H9 (cell line): ENCODE measurements at regions not wholly inside any gene's neighbourhood (a gene's known extent, or its start where the extent isn't known, plus 50 kb on each side); places are given as distances from the start of the nearest gene placed in this dataset.

Source experiments
- DNase-seq: peaks from one replicate; pipeline ENCODE4 v3.0.0-alpha.2; 2017
- H2AFZ ChIP-seq: one replicate; pipeline ENCODE4 v1.6.1; 2013; ENCODE audit warnings: mild to moderate bottlenecking, low read length, control low read depth, moderate library complexity
- H2AK5ac ChIP-seq: 2 replicates; pipeline ENCODE4 v1.6.1; 2013; ENCODE audit warnings: low read length, control low read depth, mixed read lengths; ENCODE audit not compliant: insufficient read length
- H2BK120ac ChIP-seq: one replicate; pipeline ENCODE4 v1.6.1; 2013; ENCODE audit warnings: low read depth, mild to moderate bottlenecking, low read length, control low read depth, inconsistent platforms; ENCODE audit not compliant: poor library complexity, severe bottlenecking
- H2BK12ac ChIP-seq: 2 replicates; pipeline ENCODE4 v1.6.1; 2013; ENCODE audit warnings: low read length, control low read depth, mixed read lengths, low read depth; ENCODE audit not compliant: insufficient read length
- H2BK15ac ChIP-seq: 2 replicates; pipeline ENCODE4 v1.6.1; 2013; ENCODE audit warnings: low read depth, low read length, control low read depth
- H2BK20ac ChIP-seq: one replicate; pipeline ENCODE4 v1.6.1; 2013; ENCODE audit warnings: low read depth, mild to moderate bottlenecking, low read length, control low read depth, inconsistent platforms; ENCODE audit not compliant: poor library complexity, severe bottlenecking
- H2BK5ac ChIP-seq: 2 replicates; pipeline ENCODE4 v1.6.1; 2013; ENCODE audit warnings: low read length, control low read depth, mixed read lengths; ENCODE audit not compliant: insufficient read length
- H3K14ac ChIP-seq: 2 replicates; pipeline ENCODE4 v1.6.1; 2013; ENCODE audit warnings: low read length, control low read depth; ENCODE audit not compliant: insufficient read depth
- H3K18ac ChIP-seq: 2 replicates; pipeline ENCODE4 v1.6.1; 2013; ENCODE audit warnings: low read depth, mild to moderate bottlenecking, mixed read lengths, low read length, control low read depth; ENCODE audit not compliant: insufficient read length
- H3K23ac ChIP-seq: 2 replicates; pipeline ENCODE4 v1.6.1; 2013; ENCODE audit warnings: low read length, control low read depth, mixed read lengths, low read depth; ENCODE audit not compliant: insufficient read length
- H3K23me2 ChIP-seq: 2 replicates; pipeline ENCODE4 v1.6.1; 2013; ENCODE audit warnings: low read depth, mild to moderate bottlenecking, mixed read lengths, low read length, control low read depth; ENCODE audit not compliant: insufficient read length, poor library complexity, severe bottlenecking
- H3K27ac ChIP-seq: 2 replicates; pipeline ENCODE4 v1.5.1; 2013; ENCODE audit warnings: low read length, control low read depth, mixed read lengths, low read depth; ENCODE audit not compliant: insufficient read length
- H3K27me3 ChIP-seq: 2 replicates; pipeline ENCODE4 v1.6.1; 2013; ENCODE audit warnings: low read length, control low read depth, inconsistent platforms; ENCODE audit not compliant: insufficient read depth
- H3K4ac ChIP-seq: 2 replicates; pipeline ENCODE4 v1.6.1; 2013; ENCODE audit warnings: low read depth, mild to moderate bottlenecking, control low read depth, inconsistent platforms, low read length, moderate library complexity
- H3K4me1 ChIP-seq: 2 replicates; pipeline ENCODE4 v1.6.1; 2013; ENCODE audit warnings: low read length, control low read depth, inconsistent platforms; ENCODE audit not compliant: insufficient read depth
- H3K4me2 ChIP-seq: 2 replicates; pipeline ENCODE4 v1.6.1; 2013; ENCODE audit warnings: low read length, control low read depth, mixed read lengths; ENCODE audit not compliant: insufficient read length, insufficient read depth
- H3K56ac ChIP-seq: 2 replicates; pipeline ENCODE4 v1.6.1; 2013; ENCODE audit warnings: low read depth, mild to moderate bottlenecking, mixed read lengths, low read length, control low read depth; ENCODE audit not compliant: insufficient read length
- H3K79me1 ChIP-seq: 2 replicates; pipeline ENCODE4 v1.6.1; 2013; ENCODE audit warnings: low read depth, mild to moderate bottlenecking, moderate library complexity, low read length, control low read depth, inconsistent platforms; ENCODE audit not compliant: insufficient read depth, poor library complexity, severe bottlenecking
- H3K79me2 ChIP-seq: 2 replicates; pipeline ENCODE4 v1.6.1; 2013; ENCODE audit warnings: low read length, control low read depth, inconsistent platforms; ENCODE audit not compliant: insufficient read depth
- H3K9ac ChIP-seq: 2 replicates; pipeline ENCODE4 v1.6.1; 2013; ENCODE audit warnings: low read length, control low read depth, mixed read lengths; ENCODE audit not compliant: insufficient read length; ENCODE audit errors: extremely low read depth
- H3K9me3 ChIP-seq: one replicate; pipeline ENCODE4 v1.6.1; 2013; ENCODE audit warnings: low read depth, low read length, inconsistent platforms; ENCODE audit not compliant: control insufficient read depth
- H3T11ph ChIP-seq: one replicate; pipeline ENCODE4 v1.6.1; 2013; ENCODE audit warnings: mild to moderate bottlenecking, low read length, control low read depth, inconsistent platforms
- H4K20me1 ChIP-seq: one replicate; pipeline ENCODE4 v1.6.1; 2013; ENCODE audit not compliant: control insufficient read depth, insufficient read length, insufficient read depth
- H4K5ac ChIP-seq: 2 replicates; pipeline ENCODE4 v1.6.1; 2013; ENCODE audit warnings: low read depth, mild to moderate bottlenecking, mixed read lengths, low read length, control low read depth; ENCODE audit not compliant: insufficient read length
- H4K8ac ChIP-seq: replicated peaks from 2 replicates; pipeline ENCODE4 v1.6.1; 2013; ENCODE audit warnings: low read length, control low read depth, mixed read lengths, low read depth; ENCODE audit not compliant: insufficient read length
- H4K91ac ChIP-seq: 2 replicates; pipeline ENCODE4 v1.6.1; 2013; ENCODE audit warnings: low read depth, mild to moderate bottlenecking, moderate library complexity, mixed read lengths, low read length, control low read depth; ENCODE audit not compliant: insufficient read length
- H3K27ac Mint-ChIP-seq, 3 experiments: 2 replicates in 2 of 3; 3 replicates in 1 of 3; pipeline ENCODE4 v1.8.0; 2020 to 2021; ENCODE audit warnings: mixed read lengths in 3 of 3, mild to moderate bottlenecking in 1 of 3, moderate library complexity in 1 of 3
- H3K27me3 Mint-ChIP-seq: 2 replicates; pipeline ENCODE4 v1.8.0; 2021; ENCODE audit warnings: low read depth, mild to moderate bottlenecking, moderate library complexity, mixed read lengths
- H3K36me3 Mint-ChIP-seq, 3 experiments: 2 replicates in 2 of 3; 3 replicates in 1 of 3; pipeline ENCODE4 v1.8.0; 2020 to 2021; ENCODE audit warnings: low read depth in 3 of 3, mixed read lengths in 3 of 3; ENCODE audit not compliant: insufficient read depth in 1 of 3
- H3K4me1 Mint-ChIP-seq, 2 experiments: 2 replicates each; pipeline ENCODE4 v1.8.0; 2020; ENCODE audit warnings: mixed read lengths in 2 of 2
- H3K4me3 Mint-ChIP-seq, 2 experiments: 2 replicates in 1 of 2; 3 replicates in 1 of 2; pipeline ENCODE4 v1.8.0; 2020 to 2021; ENCODE audit warnings: mild to moderate bottlenecking in 2 of 2, mixed read lengths in 2 of 2, moderate library complexity in 1 of 2
- H3K9me3 Mint-ChIP-seq, 2 experiments: 2 replicates in 1 of 2; 3 replicates in 1 of 2; pipeline ENCODE4 v1.8.0; 2020; ENCODE audit warnings: mild to moderate bottlenecking in 2 of 2, mixed read lengths in 2 of 2, moderate library complexity in 1 of 2
- WGBS: extraction: QIAGEN DNeasy Blood & Tissue Kit; methylation state at CpG from one replicate; pipeline ENCODE4 v1.1.7; 2013; ENCODE audit warnings: missing lambda C conversion rate, low lambda C conversion rate, mixed read lengths; ENCODE audit not compliant: insufficient read length; ENCODE audit errors: extremely low coverage; 5-methylcytosine and 5-hydroxymethylcytosine counted together
- TF ChIP-seq, protein P1 (sequence below): fragments of 200-600 bp; sonication (generic); conservative IDR thresholded peaks from 3 replicates; pipeline ENCODE4 v1.8.0; 2021; ENCODE audit warnings: antibody characterized with exemption, mild to moderate bottlenecking

DNA sequence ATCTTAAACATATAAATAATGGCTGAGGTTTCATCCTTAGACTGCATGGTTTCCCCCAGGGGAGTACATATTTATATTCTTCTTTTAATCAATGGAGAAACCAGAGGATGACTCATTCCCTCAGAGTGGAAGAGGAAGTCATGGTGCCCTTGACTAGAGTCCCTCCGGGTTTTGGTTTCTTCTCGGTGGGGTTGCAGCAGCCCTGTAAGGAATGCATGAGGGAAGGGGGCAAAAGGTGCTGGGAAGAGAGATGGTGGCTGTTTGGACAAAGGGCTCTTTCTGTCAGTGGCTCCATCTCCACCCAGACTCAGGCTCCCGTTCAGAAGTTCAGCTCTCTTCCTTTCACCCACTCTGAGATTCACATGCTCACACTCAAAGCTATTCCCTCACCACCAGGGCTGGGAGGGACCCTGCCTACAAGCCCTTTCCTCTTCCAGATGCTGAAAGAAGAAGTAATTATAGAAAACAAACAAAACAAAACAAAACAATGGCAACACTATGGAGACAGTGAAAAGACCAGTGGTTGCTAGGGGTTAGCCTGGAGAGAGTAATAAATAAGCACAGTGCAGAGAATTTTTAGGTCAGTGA is 129.8 kb upstream of the IL12B start:
- Histone ChIP-seq H3K23me2 (no peaks in the 10 kb centered on the region), H3K23ac (no peak overlapping the region), H2BK15ac (no peak overlapping the region), H4K8ac (no peak overlapping the region), H4K20me1 (no peaks in the 10 kb centered on the region), H3K27ac (no peak overlapping the region), H2BK120ac (no peak overlapping the region), H3K27me3 (no peaks in the 10 kb centered on the region), H3K14ac (no peak overlapping the region), H3K79me2 (no peaks in the 10 kb centered on the region), H3K4me1 (no peaks in the 10 kb centered on the region), H3K4me2 (no peak overlapping the region), H2BK5ac (no peak overlapping the region), H2AK5ac (no peak overlapping the region), H2BK12ac (no peak overlapping the region), H3K4ac (no peak overlapping the region), H4K5ac (no peak overlapping the region), H3K18ac (no peak overlapping the region), H3T11ph (no peak overlapping the region), H3K9me3 (no peaks in the 10 kb centered on the region), H3K9ac (no peak overlapping the region), H3K79me1 (no peaks in the 10 kb centered on the region), H4K91ac (no peak overlapping the region), H2AFZ (no peak overlapping the region), H2BK20ac (no peak overlapping the region), H3K56ac (no peak overlapping the region)
- DNase-seq, result no peak
- H3K4me3 Mint-ChIP-seq, result no peak overlapping the region
- TF ChIP-seq, protein P1, sequence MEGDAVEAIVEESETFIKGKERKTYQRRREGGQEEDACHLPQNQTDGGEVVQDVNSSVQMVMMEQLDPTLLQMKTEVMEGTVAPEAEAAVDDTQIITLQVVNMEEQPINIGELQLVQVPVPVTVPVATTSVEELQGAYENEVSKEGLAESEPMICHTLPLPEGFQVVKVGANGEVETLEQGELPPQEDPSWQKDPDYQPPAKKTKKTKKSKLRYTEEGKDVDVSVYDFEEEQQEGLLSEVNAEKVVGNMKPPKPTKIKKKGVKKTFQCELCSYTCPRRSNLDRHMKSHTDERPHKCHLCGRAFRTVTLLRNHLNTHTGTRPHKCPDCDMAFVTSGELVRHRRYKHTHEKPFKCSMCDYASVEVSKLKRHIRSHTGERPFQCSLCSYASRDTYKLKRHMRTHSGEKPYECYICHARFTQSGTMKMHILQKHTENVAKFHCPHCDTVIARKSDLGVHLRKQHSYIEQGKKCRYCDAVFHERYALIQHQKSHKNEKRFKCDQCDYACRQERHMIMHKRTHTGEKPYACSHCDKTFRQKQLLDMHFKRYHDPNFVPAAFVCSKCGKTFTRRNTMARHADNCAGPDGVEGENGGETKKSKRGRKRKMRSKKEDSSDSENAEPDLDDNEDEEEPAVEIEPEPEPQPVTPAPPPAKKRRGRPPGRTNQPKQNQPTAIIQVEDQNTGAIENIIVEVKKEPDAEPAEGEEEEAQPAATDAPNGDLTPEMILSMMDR, result no peak
- no peaks in the 10 kb centered on the region for H3K9me3 Mint-ChIP-seq
- H3K27me3 Mint-ChIP-seq, result no peaks in the 10 kb centered on the region; the same call in none of the 2 replicates
- WGBS, result no CpG with 5 or more reads among the region's 3 CpGs
- H3K4me1 Mint-ChIP-seq, result no peaks in the 10 kb centered on the region; a peak in 1 of 4 replicates
- no peak overlapping the region for H3K27ac Mint-ChIP-seq
- H3K36me3 Mint-ChIP-seq, result no peaks in the 10 kb centered on the region
